Activated CD4-positive, alpha-beta T cell treated with anti-CD3 and anti-CD28 coated beads for 36 hours (primary cell): ENCODE measurements at regions not wholly inside any gene's neighbourhood (a gene's known extent, or its start where the extent isn't known, plus 50 kb on each side); places are given as distances from the start of the nearest gene placed in this dataset.

Experiments used
- ATAC-seq: fragments of 200-7000 bp; cut with Tn5 transposase; one replicate; pipeline ENCODE4 v1.10.0; 2021; ENCODE audit warnings: mild to moderate bottlenecking, moderate library complexity
- CTCF ChIA-PET: fragments of 350-600 bp; sonication (Branson Sonifier 250); formaldehyde crosslinking; loops from one replicate; lab custom pipeline; 2021; ENCODE audit warnings: antibody characterized with exemption; lab: Charles Lee
- POLR2A ChIA-PET: fragments of 350-600 bp; sonication (Branson Sonifier 250); formaldehyde crosslinking; loops from one replicate; lab custom pipeline; 2021; ENCODE audit warnings: antibody characterized with exemption, inconsistent platforms; lab: Charles Lee
- DNase-seq: peaks from one replicate; pipeline ENCODE4 v3.0.0-alpha.2; 2020
- H3K27ac Mint-ChIP-seq: one replicate; pipeline ENCODE4 v1.8.0; 2021; ENCODE audit warnings: mixed read lengths
- H3K27me3 Mint-ChIP-seq: one replicate; pipeline ENCODE4 v1.8.0; 2021; ENCODE audit warnings: mixed read lengths
- H3K36me3 Mint-ChIP-seq: one replicate; pipeline ENCODE4 v1.8.0; 2021; ENCODE audit warnings: low read depth, mixed read lengths
- H3K4me1 Mint-ChIP-seq: one replicate; pipeline ENCODE4 v1.8.0; 2021; ENCODE audit warnings: mixed read lengths
- H3K4me3 Mint-ChIP-seq: one replicate; pipeline ENCODE4 v1.8.0; 2021; ENCODE audit warnings: mild to moderate bottlenecking, moderate library complexity, mixed read lengths
- H3K9me3 Mint-ChIP-seq: one replicate; pipeline ENCODE4 v1.8.0; 2021; ENCODE audit warnings: low read depth, mixed read lengths
- intact Hi-C, 2 experiments: fragments of 100-400 bp; cut with DNase I in 1 of 2; cut with micrococcal nuclease in 1 of 2; formaldehyde crosslinking; loops; one replicate each; pipeline versions ENCODE4 v1.14.2 to v1.15.1; 2022 to 2024; cut with DNase I, micrococcal nuclease

DNA sequence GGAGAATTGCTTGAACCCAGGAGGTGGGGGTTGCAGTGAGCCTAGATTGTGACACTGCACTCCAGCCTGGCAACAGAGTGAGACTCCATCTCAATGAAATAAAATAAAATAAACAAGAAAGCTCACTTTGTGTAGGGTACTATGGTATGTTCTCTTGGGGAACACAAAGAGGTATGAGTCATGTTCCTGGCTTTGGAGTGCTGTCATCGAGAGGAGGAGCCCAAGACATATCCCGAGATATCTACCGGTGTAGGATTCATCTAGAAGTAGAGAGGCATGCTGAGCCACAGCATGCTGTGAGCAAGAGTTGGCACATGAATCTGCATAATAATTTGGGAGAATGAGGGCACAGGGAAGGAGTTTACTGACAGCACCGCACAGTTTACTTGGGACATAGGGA is 244.9 kb upstream of the EPHA4 start:
- intact Hi-C loops, result no loop called here
- no peak overlapping the region for H3K27ac Mint-ChIP-seq
- H3K4me3 Mint-ChIP-seq, result no peak overlapping the region
- ChIA-PET CTCF (interaction anchor here (0.7 kb wide), 1 partner anchor 56 kb away, joined by 3 read pairs; no protein-coding TSS in a partner anchor), POLR2A (no interaction called here)
- no peak for ATAC-seq
- H3K36me3 Mint-ChIP-seq, result no peaks in the 10 kb centered on the region
- H3K9me3 Mint-ChIP-seq, result peaks cover 5% of the 10 kb centered on the region
- no peaks in the 10 kb centered on the region for H3K4me1 Mint-ChIP-seq
- H3K27me3 Mint-ChIP-seq, result peaks cover 6% of the 10 kb centered on the region
- no peak for DNase-seq

DNA sequence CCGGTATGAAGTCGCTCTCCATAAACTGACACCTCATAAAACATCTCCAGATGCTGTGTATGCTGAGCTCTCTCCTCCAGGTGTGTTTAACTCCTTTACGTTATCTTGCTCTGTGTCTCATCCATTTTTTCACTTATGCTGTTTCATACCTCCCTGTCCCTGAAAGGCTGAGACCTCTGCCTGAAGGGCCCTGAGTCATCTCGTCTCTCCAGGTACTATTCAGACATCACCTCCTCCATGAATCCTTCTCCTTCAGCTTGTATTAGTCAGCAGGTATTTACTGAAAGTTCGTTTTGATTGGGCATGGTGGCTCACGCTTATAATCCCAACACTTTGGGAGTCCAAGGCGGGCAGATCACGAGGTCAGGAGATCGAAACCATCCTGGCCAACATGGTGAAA is 244.5 kb upstream of the EPHA4 start:
- Mint-ChIP-seq H3K27me3 (peaks cover 6% of the 10 kb centered on the region), H3K4me3 (no peak overlapping the region), H3K36me3 (no peaks in the 10 kb centered on the region), H3K4me1 (no peaks in the 10 kb centered on the region), H3K27ac (no peak overlapping the region), H3K9me3 (peaks cover 5% of the 10 kb centered on the region)
- POLR2A ChIA-PET, result no interaction called here
- ATAC-seq, result no peak
- CTCF ChIA-PET, result interaction anchor here (0.7 kb wide), 1 partner anchor 56 kb away, joined by 3 read pairs; no protein-coding TSS in a partner anchor
- intact Hi-C loops, result no loop called here
- DNase-seq, result no peak

- ATAC-seq, result no peak
- Mint-ChIP-seq H3K4me1 (no peaks in the 10 kb centered on the region), H3K27me3 (no peaks in the 10 kb centered on the region), H3K9me3 (no peaks in the 10 kb centered on the region), H3K27ac (no peak overlapping the region), H3K36me3 (no peaks in the 10 kb centered on the region), H3K4me3 (no peak overlapping the region)
- intact Hi-C loops, result no loop called here
- ChIA-PET POLR2A (interaction anchor here (0.6 kb wide), 1 partner anchor 8 kb away, joined by 4 read pairs; no protein-coding TSS in a partner anchor), CTCF (no interaction called here)
- DNase-seq, result no peak
Observed at GRCh38 chr2:221810650-221811049, 238.5 kb upstream of the EPHA4 start.

GRCh38 chr2:221810245-221810644 is 238.1 kb upstream of the EPHA4 start:
- DNase-seq (no peak), ATAC-seq (no peak)
- Mint-ChIP-seq H3K4me1 (no peaks in the 10 kb centered on the region), H3K36me3 (no peaks in the 10 kb centered on the region), H3K27me3 (peaks cover under 1% of the 10 kb centered on the region), H3K9me3 (no peaks in the 10 kb centered on the region), H3K27ac (no peak overlapping the region), H3K4me3 (no peak overlapping the region)
- intact Hi-C loops, result no loop called here
- ChIA-PET POLR2A (no interaction called here), CTCF (no interaction called here)

- Mint-ChIP-seq H3K4me1 (no peaks in the 10 kb centered on the region), H3K4me3 (no peak overlapping the region), H3K27ac (no peak overlapping the region), H3K36me3 (no peaks in the 10 kb centered on the region), H3K27me3 (peaks cover 2% of the 10 kb centered on the region), H3K9me3 (no peaks in the 10 kb centered on the region)
- CTCF ChIA-PET, result no interaction called here
- POLR2A ChIA-PET, result no interaction called here
- DNase-seq, result no peak
- ATAC-seq, result no peak
- intact Hi-C loops, result no loop called here
Observed at GRCh38 chr2:221808488-221808887, 236.4 kb upstream of the EPHA4 start.

DNA sequence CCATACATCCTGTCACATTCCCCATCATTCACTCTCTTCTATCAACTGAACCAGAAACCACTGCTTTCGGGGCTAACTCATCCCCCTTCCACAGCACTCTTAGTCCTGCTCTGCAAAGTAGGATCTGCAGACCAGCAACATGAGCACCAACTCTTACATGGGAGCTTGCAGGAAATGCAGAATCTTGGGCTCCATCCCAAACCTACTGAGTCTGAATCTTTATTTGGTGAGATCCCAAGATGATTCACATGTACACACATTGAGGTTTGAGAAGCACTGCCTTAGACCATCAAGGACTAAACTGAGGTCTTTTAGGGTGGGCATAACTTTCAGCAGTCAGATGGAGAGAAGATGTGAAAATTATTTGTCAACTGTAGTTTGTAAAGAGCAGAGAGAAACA is 235.6 kb upstream of the EPHA4 start:
- H3K4me3 Mint-ChIP-seq, result no peak overlapping the region
- no peaks in the 10 kb centered on the region for H3K9me3 Mint-ChIP-seq
- no peak overlapping the region for H3K27ac Mint-ChIP-seq
- ChIA-PET CTCF (interaction anchor here (0.6 kb wide), 1 partner anchor 47 kb away, joined by 3 read pairs; no protein-coding TSS in a partner anchor), POLR2A (no interaction called here)
- intact Hi-C loops, result no loop called here
- no peaks in the 10 kb centered on the region for H3K36me3 Mint-ChIP-seq
- DNase-seq, result no peak
- no peaks in the 10 kb centered on the region for H3K4me1 Mint-ChIP-seq
- ATAC-seq, result no peak
- peaks cover 2% of the 10 kb centered on the region for H3K27me3 Mint-ChIP-seq

DNA sequence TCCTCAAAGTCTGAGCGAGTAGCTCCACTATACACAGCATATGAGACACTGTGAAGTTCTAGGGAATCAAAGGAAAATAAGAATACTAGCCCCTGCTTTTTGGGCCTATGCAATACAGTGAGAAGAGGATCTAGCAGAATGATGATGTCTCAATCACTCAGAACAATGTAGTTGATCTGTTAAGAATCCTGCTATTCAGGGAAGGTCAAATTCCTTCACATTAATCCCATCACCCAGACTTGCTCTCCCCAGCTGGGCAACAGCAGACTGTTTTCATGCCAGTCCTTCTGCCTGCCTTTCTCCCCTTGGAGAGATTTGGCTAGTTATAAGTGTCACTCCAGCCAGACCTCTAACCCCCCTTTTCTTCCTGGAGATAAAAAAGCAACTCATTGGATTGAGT is 230.0 kb upstream of the EPHA4 start:
- no peak for ATAC-seq
- H3K9me3 Mint-ChIP-seq, result no peaks in the 10 kb centered on the region
- intact Hi-C loops, result no loop called here
- CTCF ChIA-PET, result no interaction called here
- no peak overlapping the region for H3K27ac Mint-ChIP-seq
- H3K27me3 Mint-ChIP-seq, result peaks cover 2% of the 10 kb centered on the region
- DNase-seq, result no peak
- no peaks in the 10 kb centered on the region for H3K4me1 Mint-ChIP-seq
- H3K4me3 Mint-ChIP-seq, result no peak overlapping the region
- POLR2A ChIA-PET, result no interaction called here
- no peaks in the 10 kb centered on the region for H3K36me3 Mint-ChIP-seq

- ChIA-PET CTCF (no interaction called here), POLR2A (interaction anchor here (0.6 kb wide), 1 partner anchor 26 kb away, joined by 7 read pairs; no protein-coding TSS in a partner anchor)
- ATAC-seq (no peak), DNase-seq (no peak)
- Mint-ChIP-seq H3K27ac (no peak overlapping the region), H3K36me3 (no peaks in the 10 kb centered on the region), H3K27me3 (no peaks in the 10 kb centered on the region), H3K4me3 (no peak overlapping the region), H3K4me1 (no peaks in the 10 kb centered on the region), H3K9me3 (no peaks in the 10 kb centered on the region)
- intact Hi-C loops, result no loop called here
Observed at GRCh38 chr2:221792971-221793521, 220.9 kb upstream of the EPHA4 start.

GRCh38 chr2:221791844-221792243 is 219.7 kb upstream of the EPHA4 start:
- ChIA-PET CTCF (no interaction called here), POLR2A (no interaction called here)
- intact Hi-C loops, result no loop called here
- no peak for DNase-seq
- no peaks in the 10 kb centered on the region for H3K27me3 Mint-ChIP-seq
- H3K27ac Mint-ChIP-seq, result no peak overlapping the region
- no peak for ATAC-seq
- no peak overlapping the region for H3K4me3 Mint-ChIP-seq
- no peaks in the 10 kb centered on the region for H3K9me3 Mint-ChIP-seq
- no peaks in the 10 kb centered on the region for H3K36me3 Mint-ChIP-seq
- H3K4me1 Mint-ChIP-seq, result no peaks in the 10 kb centered on the region

DNA sequence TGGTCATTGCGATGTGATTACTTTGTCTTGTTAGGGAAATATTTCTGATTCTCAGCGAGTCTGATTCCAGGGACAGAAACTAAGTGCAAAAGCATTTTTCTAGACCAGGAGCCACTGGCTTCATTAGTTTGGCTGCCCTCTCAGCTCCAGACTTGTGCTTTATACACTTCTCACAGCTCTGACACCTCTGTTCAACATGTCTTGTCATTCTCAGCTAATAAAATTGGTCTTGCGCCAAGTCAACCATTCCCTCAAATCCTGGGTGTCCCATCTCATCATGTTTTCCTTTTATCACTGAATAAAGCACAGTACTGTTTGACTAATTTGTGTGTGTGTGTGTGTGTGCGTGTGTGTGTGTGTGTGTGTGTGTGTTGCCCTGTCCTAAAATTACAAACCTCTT is 215.5 kb upstream of the EPHA4 start:
- no peaks in the 10 kb centered on the region for H3K27me3 Mint-ChIP-seq

DNA sequence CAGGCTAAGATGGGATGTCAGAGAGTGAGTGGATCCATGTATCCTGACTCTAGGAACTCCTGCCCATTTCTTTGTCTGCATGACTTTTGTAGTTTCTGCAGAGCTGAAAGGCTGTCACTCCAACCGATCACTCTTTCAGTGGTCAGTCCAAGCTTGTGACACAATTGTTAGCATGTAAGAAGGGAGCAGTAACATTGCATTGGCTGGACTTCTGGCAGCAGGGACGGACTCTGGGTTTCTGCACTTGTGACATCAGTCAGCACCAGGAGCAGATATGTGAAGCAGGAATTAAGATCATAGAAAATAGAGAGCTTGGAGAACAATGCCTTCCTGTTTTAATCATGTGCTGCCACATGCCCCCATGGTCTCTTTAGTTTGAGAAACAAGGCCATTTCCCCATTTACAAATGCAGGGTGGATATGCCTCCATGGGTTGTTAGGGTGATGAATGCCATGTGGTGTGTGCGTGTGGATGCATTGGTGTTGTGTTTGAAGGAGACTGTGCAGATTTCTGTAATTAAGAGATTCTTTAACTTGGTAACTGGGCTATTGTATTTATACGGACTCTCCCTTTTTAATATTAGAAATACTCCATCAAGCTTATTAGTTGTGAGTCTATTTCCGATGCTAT is 214.3 kb upstream of the EPHA4 start:
- CTCF ChIA-PET, result no interaction called here
- H3K4me1 Mint-ChIP-seq, result no peaks in the 10 kb centered on the region
- no peaks in the 10 kb centered on the region for H3K9me3 Mint-ChIP-seq
- ATAC-seq (no peak), DNase-seq (no peak)
- no peak overlapping the region for H3K27ac Mint-ChIP-seq
- intact Hi-C loops, result no loop called here
- H3K36me3 Mint-ChIP-seq, result no peaks in the 10 kb centered on the region
- no peaks in the 10 kb centered on the region for H3K27me3 Mint-ChIP-seq
- POLR2A ChIA-PET, result no interaction called here
- no peak overlapping the region for H3K4me3 Mint-ChIP-seq

More for the DNA sequence above, 215.5 kb upstream of the EPHA4 start:
- DNase-seq (no peak), ATAC-seq (no peak)
- H3K4me3 Mint-ChIP-seq, result no peak overlapping the region
- intact Hi-C loops, result no loop called here
- H3K9me3 Mint-ChIP-seq, result no peaks in the 10 kb centered on the region
- POLR2A ChIA-PET, result no interaction called here
- H3K36me3 Mint-ChIP-seq, result no peaks in the 10 kb centered on the region
- H3K4me1 Mint-ChIP-seq, result no peaks in the 10 kb centered on the region
- CTCF ChIA-PET, result no interaction called here
- H3K27ac Mint-ChIP-seq, result no peak overlapping the region

GRCh38 chr2:221780281-221780688 is 208.2 kb upstream of the EPHA4 start:
- Mint-ChIP-seq H3K9me3 (no peaks in the 10 kb centered on the region), H3K27me3 (no peaks in the 10 kb centered on the region), H3K36me3 (no peaks in the 10 kb centered on the region), H3K27ac (no peak overlapping the region), H3K4me1 (no peaks in the 10 kb centered on the region), H3K4me3 (no peak overlapping the region)
- CTCF ChIA-PET, result no interaction called here
- no peak for ATAC-seq
- intact Hi-C loops, result no loop called here
- POLR2A ChIA-PET, result no interaction called here
- DNase-seq, result no peak
